Progenitor cell of endocrine pancreas (in vitro differentiated cells): ENCODE measurements at regions not wholly inside any gene's neighbourhood (a gene's known extent, or its start where the extent isn't known, plus 50 kb on each side); places are given as distances from the start of the nearest gene placed in this dataset.
A peak's percentile ranks its signal among the peaks of the same experiment; 100 is the strongest.
"Not testable (repeated sequence)": the region's sequence is repeated elsewhere in the genome, so short reads cannot be mapped to it uniquely, and the experiment has no call there.

Source experiments
- DNase-seq: peaks from one replicate; pipeline ENCODE4 v3.0.0; 2021; ENCODE audit warnings: low spot score; ENCODE audit not compliant: unreplicated experiment
- H3K27ac Mint-ChIP-seq: 2 replicates; pipeline ENCODE4 v1.8.0; 2021; ENCODE audit warnings: mild to moderate bottlenecking, moderate library complexity, mixed read lengths
- H3K27me3 Mint-ChIP-seq: 2 replicates; pipeline ENCODE4 v1.8.0; 2021; ENCODE audit warnings: mixed read lengths
- H3K36me3 Mint-ChIP-seq: 2 replicates; pipeline ENCODE4 v1.8.0; 2022; ENCODE audit warnings: mixed read lengths; ENCODE audit not compliant: insufficient read depth
- H3K4me1 Mint-ChIP-seq: 2 replicates; pipeline ENCODE4 v1.8.0; 2021; ENCODE audit warnings: low read depth, mixed read lengths
- H3K4me3 Mint-ChIP-seq: 2 replicates; pipeline ENCODE4 v1.8.0; 2021; ENCODE audit warnings: low read depth, mild to moderate bottlenecking, moderate library complexity, mixed read lengths
- H3K9me3 Mint-ChIP-seq: 2 replicates; pipeline ENCODE4 v1.8.0; 2021; ENCODE audit warnings: low read depth, mixed read lengths
- TF ChIP-seq, protein P1 (sequence below): fragments of 200-600 bp; sonication (generic); IDR thresholded peaks from one replicate; pipeline ENCODE4 v1.5.0; 2021; ENCODE audit warnings: antibody characterized with exemption, mild to moderate bottlenecking; ENCODE audit not compliant: unreplicated experiment

DNA sequence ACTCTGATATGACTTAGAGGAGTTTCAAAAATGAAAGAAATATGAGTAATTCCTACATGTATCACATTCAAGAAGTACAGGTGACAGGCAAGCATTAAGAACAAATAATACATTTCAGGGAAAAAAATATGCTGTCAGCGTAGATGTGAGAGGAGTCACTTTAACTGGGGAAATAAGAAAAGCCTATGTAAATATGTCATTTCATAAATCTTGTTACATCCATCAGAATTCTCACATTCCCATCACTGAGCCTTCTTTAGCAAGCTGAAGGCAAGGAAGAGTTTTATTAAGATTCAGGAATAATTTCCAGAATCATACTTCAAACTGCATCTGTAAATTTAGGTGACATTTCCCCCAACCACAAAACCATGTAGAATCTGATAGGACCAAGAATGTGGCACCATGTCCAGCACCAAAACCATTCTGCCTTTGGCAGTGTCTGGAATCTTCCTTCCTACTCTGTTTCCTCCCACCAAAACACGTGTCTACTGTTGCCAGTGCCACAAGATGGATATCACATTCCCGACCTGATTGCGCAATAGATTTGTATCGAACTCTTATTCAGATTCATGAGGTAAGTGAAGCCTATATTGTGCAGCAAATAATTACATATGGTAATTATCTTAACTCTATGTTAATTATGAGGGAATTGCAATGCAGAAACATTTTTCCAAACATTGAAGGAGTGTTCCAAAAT, 690.9 kb downstream of the ISL1 start:
- Mint-ChIP-seq H3K27ac (no peak overlapping the region), H3K4me1 (no peaks in the 10 kb centered on the region), H3K9me3 (no peaks in the 10 kb centered on the region), H3K27me3 (no peaks in the 10 kb centered on the region), H3K36me3 (no peaks in the 10 kb centered on the region), H3K4me3 (no peak overlapping the region)
- DNase-seq: no peak
- TF ChIP-seq, protein P1, sequence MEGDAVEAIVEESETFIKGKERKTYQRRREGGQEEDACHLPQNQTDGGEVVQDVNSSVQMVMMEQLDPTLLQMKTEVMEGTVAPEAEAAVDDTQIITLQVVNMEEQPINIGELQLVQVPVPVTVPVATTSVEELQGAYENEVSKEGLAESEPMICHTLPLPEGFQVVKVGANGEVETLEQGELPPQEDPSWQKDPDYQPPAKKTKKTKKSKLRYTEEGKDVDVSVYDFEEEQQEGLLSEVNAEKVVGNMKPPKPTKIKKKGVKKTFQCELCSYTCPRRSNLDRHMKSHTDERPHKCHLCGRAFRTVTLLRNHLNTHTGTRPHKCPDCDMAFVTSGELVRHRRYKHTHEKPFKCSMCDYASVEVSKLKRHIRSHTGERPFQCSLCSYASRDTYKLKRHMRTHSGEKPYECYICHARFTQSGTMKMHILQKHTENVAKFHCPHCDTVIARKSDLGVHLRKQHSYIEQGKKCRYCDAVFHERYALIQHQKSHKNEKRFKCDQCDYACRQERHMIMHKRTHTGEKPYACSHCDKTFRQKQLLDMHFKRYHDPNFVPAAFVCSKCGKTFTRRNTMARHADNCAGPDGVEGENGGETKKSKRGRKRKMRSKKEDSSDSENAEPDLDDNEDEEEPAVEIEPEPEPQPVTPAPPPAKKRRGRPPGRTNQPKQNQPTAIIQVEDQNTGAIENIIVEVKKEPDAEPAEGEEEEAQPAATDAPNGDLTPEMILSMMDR: no peak

DNA sequence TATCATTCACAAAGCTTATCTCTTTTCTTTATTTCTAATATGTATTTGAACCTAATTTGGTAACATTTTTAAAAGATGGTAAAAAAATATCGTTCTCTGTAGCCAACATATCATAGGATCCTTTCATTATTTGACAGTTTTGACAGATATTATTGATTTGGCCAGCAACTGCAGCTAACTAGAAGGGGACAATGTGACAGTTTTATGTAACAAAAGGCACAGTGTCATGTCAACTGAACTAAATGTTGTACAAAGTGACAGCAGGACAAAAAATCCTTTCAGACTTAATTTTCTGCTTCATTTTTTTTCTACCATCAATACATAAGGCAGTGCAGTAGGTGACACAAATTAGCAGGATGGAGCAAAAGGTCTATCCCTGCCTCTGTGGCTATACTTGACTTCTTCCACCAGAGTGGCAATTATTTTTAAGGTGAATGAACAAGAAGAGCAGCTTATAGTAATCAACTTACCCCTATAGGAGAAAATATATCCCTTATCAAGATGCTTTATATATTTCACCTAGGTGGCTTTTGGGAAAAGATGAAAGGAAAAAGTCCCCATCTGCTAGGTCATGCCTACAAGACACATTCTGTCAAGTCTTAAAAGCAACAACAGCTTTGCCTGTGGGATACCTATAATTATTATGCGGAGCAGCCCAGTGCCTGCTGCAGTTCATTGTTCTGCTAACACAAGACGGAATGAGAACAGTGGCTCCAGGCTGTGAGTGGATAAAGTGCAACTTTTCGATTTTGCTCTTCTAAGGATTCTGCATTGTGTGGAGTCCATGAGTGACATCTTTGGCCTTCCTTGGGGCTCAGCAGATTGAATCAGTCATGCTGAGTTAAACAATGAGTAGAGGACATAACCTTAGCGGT, 694.9 kb downstream of the ISL1 start:
- DNase-seq: no peak
- Mint-ChIP-seq H3K4me1 (no peaks in the 10 kb centered on the region), H3K36me3 (no peaks in the 10 kb centered on the region), H3K27me3 (no peaks in the 10 kb centered on the region), H3K9me3 (peaks cover 9% of the 10 kb centered on the region), H3K4me3 (no peak overlapping the region), H3K27ac (no peak overlapping the region)
- TF ChIP-seq, protein P1: no peak

DNA sequence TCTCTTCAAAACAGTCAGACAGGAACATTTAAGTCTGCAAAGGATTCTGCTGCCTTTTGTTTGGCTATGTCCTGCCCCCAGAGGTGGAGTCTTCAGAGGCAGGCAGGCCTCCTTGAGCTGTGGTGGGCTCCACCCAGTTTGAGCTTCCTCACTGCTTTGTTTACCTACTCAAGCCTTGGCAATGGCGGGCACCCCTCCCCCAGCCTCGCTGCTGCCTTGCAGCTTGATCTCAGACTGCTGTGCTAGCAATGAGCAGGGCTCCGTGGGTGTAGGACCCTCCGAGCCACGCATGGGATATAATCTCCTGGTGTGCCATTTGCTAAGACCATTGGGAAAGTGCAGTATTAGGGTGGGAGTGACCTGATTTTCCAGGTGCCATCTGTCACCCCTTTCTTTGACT, 685.4 kb upstream of the ITGA1 start:
- H3K27me3 Mint-ChIP-seq, H3K4me1 Mint-ChIP-seq, H3K27ac Mint-ChIP-seq, H3K36me3 Mint-ChIP-seq, DNase-seq, H3K4me3 Mint-ChIP-seq: not testable (repeated sequence)
- peaks cover 19% of the 10 kb centered on the region for H3K9me3 Mint-ChIP-seq

DNA sequence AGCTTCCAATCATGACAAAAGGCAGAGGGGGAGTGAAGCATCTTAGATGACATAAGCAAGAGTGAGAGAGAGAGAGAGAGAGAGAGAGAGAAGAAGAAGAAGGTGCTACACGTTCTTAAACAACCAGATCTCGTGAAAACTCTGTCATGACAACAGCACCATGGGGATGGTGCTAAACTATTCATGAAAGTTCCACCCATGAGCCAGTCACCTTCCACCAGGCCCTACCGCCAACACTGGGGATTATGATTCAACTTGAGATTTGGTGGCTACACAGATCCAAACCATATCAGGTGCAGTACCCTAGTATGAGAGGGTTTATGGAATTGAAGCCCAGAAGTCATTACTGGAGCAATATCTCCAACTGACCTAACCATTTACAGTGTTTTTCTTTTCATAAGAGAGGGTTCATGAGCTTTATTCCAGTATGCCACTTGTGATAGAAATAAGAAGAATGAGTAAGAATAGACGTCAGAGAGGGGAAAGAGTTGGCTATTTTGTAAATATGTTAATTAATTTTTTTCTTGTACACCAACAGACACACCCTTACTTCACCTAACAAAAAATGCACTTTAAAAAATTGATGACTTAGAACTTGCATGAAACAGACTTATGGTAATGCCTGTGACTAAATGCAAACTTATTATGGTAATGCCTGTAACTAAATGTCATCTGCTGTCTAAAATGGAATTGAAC, 680.4 kb upstream of the ITGA1 start:
- no peaks in the 10 kb centered on the region for H3K27me3 Mint-ChIP-seq

DNA sequence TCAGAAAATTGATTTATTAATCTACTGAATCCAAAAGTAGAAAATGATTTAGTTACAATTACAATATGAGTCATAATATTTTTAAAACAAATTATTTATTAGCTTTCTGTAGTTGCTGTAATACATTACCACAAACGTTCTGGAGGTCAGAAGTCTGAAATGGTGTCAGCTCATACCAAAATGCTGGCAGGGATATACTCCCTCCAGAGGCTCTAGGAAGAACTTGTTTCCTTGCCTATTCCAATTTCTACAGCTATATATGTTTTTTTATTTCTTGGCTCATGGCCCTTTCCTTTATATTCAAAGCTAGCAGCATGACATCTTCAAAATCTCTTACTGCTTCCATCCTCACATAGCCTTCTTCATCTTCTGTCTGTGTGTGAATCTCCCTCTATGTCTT, 667.9 kb upstream of the ITGA1 start:
- Mint-ChIP-seq H3K27ac (no peak overlapping the region), H3K36me3 (no peaks in the 10 kb centered on the region), H3K9me3 (no peaks in the 10 kb centered on the region), H3K27me3 (peaks cover 3% of the 10 kb centered on the region), H3K4me3 (no peak overlapping the region), H3K4me1 (no peaks in the 10 kb centered on the region)
- TF ChIP-seq, protein P1: peak; percentile 22
- DNase-seq: no peak

More for the DNA sequence above, 680.4 kb upstream of the ITGA1 start:
- no peaks in the 10 kb centered on the region for H3K36me3 Mint-ChIP-seq
- H3K4me3 Mint-ChIP-seq: no peak overlapping the region
- DNase-seq: no peak
- TF ChIP-seq, protein P1: no peak
- no peak overlapping the region for H3K27ac Mint-ChIP-seq
- peaks cover 14% of the 10 kb centered on the region for H3K9me3 Mint-ChIP-seq
- H3K4me1 Mint-ChIP-seq: no peaks in the 10 kb centered on the region
